ENCODE measurements at regions not wholly inside any gene's neighbourhood (a gene's known extent, or its start where the extent isn't known, plus 50 kb on each side); places are given as distances from the start of the nearest gene placed in this dataset.

DNA sequence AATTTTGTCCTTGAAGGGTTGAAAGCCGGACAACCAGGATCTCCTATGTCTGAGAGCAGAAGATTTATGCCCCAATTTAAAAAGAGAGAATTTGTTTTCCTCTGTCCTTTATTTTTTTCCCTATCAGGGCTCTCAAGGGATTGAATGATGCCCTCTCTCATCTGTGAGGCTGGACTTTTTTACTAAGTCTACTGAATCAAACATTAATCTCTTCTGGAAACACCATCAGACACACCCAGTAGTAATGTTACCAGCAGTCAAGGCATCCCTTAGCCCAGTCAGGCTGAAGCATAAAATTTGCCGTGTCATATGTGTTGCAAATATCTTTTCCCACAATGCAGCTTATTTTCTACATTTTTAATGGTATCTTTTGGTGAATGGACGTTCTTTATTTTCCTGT is 1497.9 kb downstream of the MAT2B start:
- TF ChIP-seq, protein P1, sequence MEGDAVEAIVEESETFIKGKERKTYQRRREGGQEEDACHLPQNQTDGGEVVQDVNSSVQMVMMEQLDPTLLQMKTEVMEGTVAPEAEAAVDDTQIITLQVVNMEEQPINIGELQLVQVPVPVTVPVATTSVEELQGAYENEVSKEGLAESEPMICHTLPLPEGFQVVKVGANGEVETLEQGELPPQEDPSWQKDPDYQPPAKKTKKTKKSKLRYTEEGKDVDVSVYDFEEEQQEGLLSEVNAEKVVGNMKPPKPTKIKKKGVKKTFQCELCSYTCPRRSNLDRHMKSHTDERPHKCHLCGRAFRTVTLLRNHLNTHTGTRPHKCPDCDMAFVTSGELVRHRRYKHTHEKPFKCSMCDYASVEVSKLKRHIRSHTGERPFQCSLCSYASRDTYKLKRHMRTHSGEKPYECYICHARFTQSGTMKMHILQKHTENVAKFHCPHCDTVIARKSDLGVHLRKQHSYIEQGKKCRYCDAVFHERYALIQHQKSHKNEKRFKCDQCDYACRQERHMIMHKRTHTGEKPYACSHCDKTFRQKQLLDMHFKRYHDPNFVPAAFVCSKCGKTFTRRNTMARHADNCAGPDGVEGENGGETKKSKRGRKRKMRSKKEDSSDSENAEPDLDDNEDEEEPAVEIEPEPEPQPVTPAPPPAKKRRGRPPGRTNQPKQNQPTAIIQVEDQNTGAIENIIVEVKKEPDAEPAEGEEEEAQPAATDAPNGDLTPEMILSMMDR (IDR thresholded peaks at IDR 0.05; ENCODE audit: extremely low read depth in 1 of 2, insufficient read depth in 1 of 2, low read depth in 1 of 2, low read length in 2 of 2) = no peak
- no peak for TF ChIP-seq POLR2AphosphoS5 (IDR thresholded peaks at IDR 0.05; ENCODE audit: insufficient read depth, low read depth, low read length)
- no peak for TF ChIP-seq POLR2A (IDR thresholded peaks at IDR 0.05; ENCODE audit: low read depth, low read length)
- no peak for TF ChIP-seq EZH2 (IDR thresholded peaks at IDR 0.05; ENCODE audit: borderline replicate concordance, low read depth, low read length, severe bottlenecking)
- TF ChIP-seq, protein P2, sequence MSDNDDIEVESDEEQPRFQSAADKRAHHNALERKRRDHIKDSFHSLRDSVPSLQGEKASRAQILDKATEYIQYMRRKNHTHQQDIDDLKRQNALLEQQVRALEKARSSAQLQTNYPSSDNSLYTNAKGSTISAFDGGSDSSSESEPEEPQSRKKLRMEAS (IDR thresholded peaks at IDR 0.05; ENCODE audit: insufficient read depth, insufficient read length) = no peak
- TF ChIP-seq JUN (IDR thresholded peaks at IDR 0.05; ENCODE audit: borderline replicate concordance, insufficient read depth, insufficient read length, low read depth) = no peak
- TF ChIP-seq GATA2 (IDR thresholded peaks at IDR 0.05; ENCODE audit: insufficient read depth, insufficient read length, low read depth, low read length) = no peak

All from endothelial cell of umbilical vein (primary cell).